GM21529 (cell line): ENCODE measurements at regions not wholly inside any gene's neighbourhood (a gene's known extent, or its start where the extent isn't known, plus 50 kb on each side); places are given as distances from the start of the nearest gene placed in this dataset.
"Not testable (repeated sequence)": the region's sequence is repeated elsewhere in the genome, so short reads cannot be mapped to it uniquely, and the experiment has no call there.

Source experiments
- ATAC-seq: cut with Tn5 transposase; IDR thresholded peaks from one replicate; pipeline ENCODE4 v1.9.1; 2021; ENCODE audit not compliant: unreplicated experiment

- ATAC-seq = no peak
Observed at GRCh38 chr4:174401471-174402130, 117.9 kb downstream of the CEP44 start.

- ATAC-seq = not testable (repeated sequence)
Observed at GRCh38 chr4:174400603-174401302, 117.0 kb downstream of the CEP44 start.

- no peak for ATAC-seq
Observed at GRCh38 chr4:174398728-174399127, 115.0 kb downstream of the CEP44 start.

GRCh38 chr4:174397366-174398155, 113.8 kb downstream of the CEP44 start:
- ATAC-seq = no peak

GRCh38 chr4:174396599-174397110, 112.9 kb downstream of the CEP44 start:
- no peak for ATAC-seq

GRCh38 chr4:174394915-174395314, 111.2 kb downstream of the CEP44 start:
- ATAC-seq = no peak

- no peak for ATAC-seq
Observed at GRCh38 chr4:174389439-174389838, 105.7 kb downstream of the CEP44 start.

GRCh38 chr4:174388461-174389145, 104.9 kb downstream of the CEP44 start:
- no peak for ATAC-seq

GRCh38 chr4:174387721-174388120, 104.0 kb downstream of the CEP44 start:
- no peak for ATAC-seq

GRCh38 chr4:174387143-174387542, 103.4 kb downstream of the CEP44 start:
- ATAC-seq = no peak

- ATAC-seq = no peak
Observed at GRCh38 chr4:174383783-174384182, 100.1 kb downstream of the CEP44 start.

- ATAC-seq = not testable (repeated sequence)
Observed at GRCh38 chr4:174382938-174383605, 99.4 kb downstream of the CEP44 start.
